Heart right ventricle (tissue), 16 donors: ENCODE measurements at regions not wholly inside any gene's neighbourhood (a gene's known extent, or its start where the extent isn't known, plus 50 kb on each side); places are given as distances from the start of the nearest gene placed in this dataset.

ENCODE experiments used
- ATAC-seq, 8 donors: fragments of 200-7000 bp; cut with Tn5 transposase; one replicate each; pipeline ENCODE4 v1.9.1; 2020; ENCODE audit warnings: mild to moderate bottlenecking in 8 of 8, moderate library complexity in 8 of 8, moderate number of reproducible peaks in 1 of 8
- DNase-seq, 2 donors: peaks; one replicate each; pipeline ENCODE4 v3.0.0-alpha.2; 2020
- H3K27ac ChIP-seq, 10 donors: fragments of 200-600 bp; sonication (generic) in 2 of 10; one replicate each; pipeline versions ENCODE4 v1.5.0 to v1.8.0; 2020 to 2022; ENCODE audit warnings: mild to moderate bottlenecking in 3 of 10
- H3K27me3 ChIP-seq, 7 donors: fragments of 200-600 bp; one replicate each; pipeline ENCODE4 v1.8.0; 2021 to 2022; ENCODE audit warnings: mild to moderate bottlenecking in 2 of 7
- H3K36me3 ChIP-seq, 9 donors: fragments of 200-600 bp; sonication (generic) in 1 of 9; one replicate each; pipeline versions ENCODE4 v1.5.0 to v1.8.0; 2020 to 2022; ENCODE audit warnings: mild to moderate bottlenecking in 2 of 9
- H3K4me1 ChIP-seq, 9 donors: fragments of 200-600 bp; sonication (generic) in 1 of 9; one replicate each; pipeline versions ENCODE4 v1.5.0 to v1.8.0; 2020 to 2022; ENCODE audit warnings: mild to moderate bottlenecking in 4 of 9
- H3K4me3 ChIP-seq, 10 donors: fragments of 200-600 bp; sonication (generic) in 2 of 10; one replicate each; pipeline versions ENCODE4 v1.5.0 to v1.8.0; 2020 to 2022; ENCODE audit warnings: mild to moderate bottlenecking in 7 of 10, moderate library complexity in 2 of 10
- H3K9me3 ChIP-seq, 11 donors: fragments of 200-600 bp in 10 of 11; sonication (generic) in 2 of 11; one replicate each; pipeline versions ENCODE4 v1.5.0 to v1.8.0; 2013 to 2022; ENCODE audit warnings: mild to moderate bottlenecking in 2 of 11, control low read depth in 1 of 11, moderate library complexity in 1 of 11
- WGBS, 2 donors: extraction: QIAGEN DNeasy Blood & Tissue Kit; methylation state at CpG; one replicate each; pipeline ENCODE4 v1.1.7; 2013; ENCODE audit warnings: inconsistent platforms in 1 of 2; 5-methylcytosine and 5-hydroxymethylcytosine counted together
- intact Hi-C, 10 donors: fragments of 100-400 bp; cut with DNase I; formaldehyde crosslinking; loops; one replicate each; pipeline versions ENCODE4 v1.11.1 to v1.14.2; 2022
- TF ChIP-seq, protein P1 (sequence below), 9 donors: fragments of 200-600 bp; sonication (generic) in 2 of 9; IDR thresholded peaks; one replicate each; pipeline versions ENCODE4 v1.5.0 to v1.8.0; 2021 to 2022; ENCODE audit warnings: antibody characterized with exemption in 9 of 9, mild to moderate bottlenecking in 5 of 9, moderate library complexity in 1 of 9
- donor health status: Arrhythmogenic right ventricular cardiomyopathy.
- donor health status: ischemic (EF 13 %, LVEDD 7.1; RV severe dilation, severe dysfunction).
- donor health status: healthy with polysubstance abuse.
- donor health status: DM: no; HTN: yes; CAD: no.
- donor health status: DM: no; HTN: no; CAD: no.
- donor health status: ischemic (EF 25% LVEDD 6.9; RV normal size, moderate dysfunction).
- donor health status: ischemic (EF 25% LVEDD 5.7; RV mildly dilated, moderate dysfunction).
- donor health status: healthy.
- donor health status: DM: yes; HTN: yes; CAD: no.
- donor health status: Ischemic cardiomyopathy.
- donor health status: ischemic (EF 35%, LVEDD 5.7; RV mildly dilated, moderate dysfunction).
- donor health status: nonischemic (EF 11% LVEDD 7.7; RV severe dilation, severe dysfunction).
- donor health status: DM: yes; HTN: yes; CAD: no.
- donor health status: PGD.
- donor health status: ischemic (EF 29% LVEDD 5.4; RV normal size, mild dysfunction).
- donor health status: nonischemic (EF 23%, LVEDD 6.1; RV moderate dilation, normal function).

DNA sequence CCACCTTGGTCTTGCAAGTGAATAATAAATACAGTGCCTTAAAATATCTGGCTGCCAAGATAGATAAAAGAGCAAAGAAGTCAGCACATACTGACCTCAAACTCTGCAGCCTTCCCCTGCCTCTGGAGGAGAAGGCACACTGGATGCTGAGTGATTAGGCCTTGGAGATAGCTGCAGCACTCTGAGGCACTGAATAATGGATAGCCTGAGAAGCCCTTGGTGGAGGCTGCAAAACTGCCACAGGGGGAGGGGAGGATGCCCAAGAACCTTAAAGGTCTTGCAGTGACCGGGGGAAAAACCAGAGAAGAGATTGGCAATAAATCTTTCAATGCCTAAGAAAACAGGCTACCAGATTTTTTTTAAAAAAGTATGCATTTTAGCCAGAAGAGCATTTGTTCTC, 167.4 kb upstream of the PRMT6 start:
- ATAC-seq (no peak), DNase-seq (no peak)
- Histone ChIP-seq H3K9me3 (peaks cover 0 to 4% (median 0%) of the 10 kb centered on the region in 11 donors), H3K27me3 (no peaks in the 10 kb centered on the region), H3K27ac (no peak overlapping the region), H3K4me1 (no peaks in the 10 kb centered on the region), H3K4me3 (no peak overlapping the region), H3K36me3 (no peaks in the 10 kb centered on the region)
- intact Hi-C loops, result no loop called here
- TF ChIP-seq, protein P1, sequence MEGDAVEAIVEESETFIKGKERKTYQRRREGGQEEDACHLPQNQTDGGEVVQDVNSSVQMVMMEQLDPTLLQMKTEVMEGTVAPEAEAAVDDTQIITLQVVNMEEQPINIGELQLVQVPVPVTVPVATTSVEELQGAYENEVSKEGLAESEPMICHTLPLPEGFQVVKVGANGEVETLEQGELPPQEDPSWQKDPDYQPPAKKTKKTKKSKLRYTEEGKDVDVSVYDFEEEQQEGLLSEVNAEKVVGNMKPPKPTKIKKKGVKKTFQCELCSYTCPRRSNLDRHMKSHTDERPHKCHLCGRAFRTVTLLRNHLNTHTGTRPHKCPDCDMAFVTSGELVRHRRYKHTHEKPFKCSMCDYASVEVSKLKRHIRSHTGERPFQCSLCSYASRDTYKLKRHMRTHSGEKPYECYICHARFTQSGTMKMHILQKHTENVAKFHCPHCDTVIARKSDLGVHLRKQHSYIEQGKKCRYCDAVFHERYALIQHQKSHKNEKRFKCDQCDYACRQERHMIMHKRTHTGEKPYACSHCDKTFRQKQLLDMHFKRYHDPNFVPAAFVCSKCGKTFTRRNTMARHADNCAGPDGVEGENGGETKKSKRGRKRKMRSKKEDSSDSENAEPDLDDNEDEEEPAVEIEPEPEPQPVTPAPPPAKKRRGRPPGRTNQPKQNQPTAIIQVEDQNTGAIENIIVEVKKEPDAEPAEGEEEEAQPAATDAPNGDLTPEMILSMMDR (IDR thresholded peaks at IDR 0.05), result no peak
- WGBS, 2 donors, result 31 to 42% methylated on average over 1 of the region's 1 CpG

DNA sequence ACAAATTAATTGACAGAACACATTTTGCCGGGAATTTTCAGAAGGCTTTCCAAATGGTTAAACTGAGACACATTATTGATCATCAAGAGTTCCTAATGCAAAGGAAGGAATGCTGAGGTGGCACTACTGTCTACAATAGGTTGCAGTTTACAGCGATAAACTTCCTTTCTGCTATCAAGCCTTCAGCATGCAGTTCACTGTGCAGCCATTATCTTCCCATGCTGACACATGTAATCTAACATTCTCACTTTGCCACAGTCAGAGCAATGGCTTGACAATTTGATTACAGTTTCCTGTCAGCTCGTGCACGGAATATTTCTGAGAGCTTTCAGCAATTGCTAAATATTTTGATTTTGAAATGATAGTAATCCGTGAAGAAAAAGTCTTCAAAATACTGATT, 166.9 kb upstream of the PRMT6 start:
- DNase-seq (no peak), ATAC-seq (no peak)
- no peaks in the 10 kb centered on the region for H3K4me1 ChIP-seq
- intact Hi-C loops, result no loop called here
- WGBS, 2 donors, result 14 to 18% methylated on average over 5 of the region's 5 CpGs
- no peaks in the 10 kb centered on the region for H3K27me3 ChIP-seq
- peaks cover 0 to 4% (median 0%) of the 10 kb centered on the region in 11 donors for H3K9me3 ChIP-seq
- TF ChIP-seq, protein P1 (IDR thresholded peaks at IDR 0.05), result no peak
- no peak overlapping the region for H3K27ac ChIP-seq
- H3K36me3 ChIP-seq, result no peaks in the 10 kb centered on the region
- H3K4me3 ChIP-seq, result no peak overlapping the region

DNA sequence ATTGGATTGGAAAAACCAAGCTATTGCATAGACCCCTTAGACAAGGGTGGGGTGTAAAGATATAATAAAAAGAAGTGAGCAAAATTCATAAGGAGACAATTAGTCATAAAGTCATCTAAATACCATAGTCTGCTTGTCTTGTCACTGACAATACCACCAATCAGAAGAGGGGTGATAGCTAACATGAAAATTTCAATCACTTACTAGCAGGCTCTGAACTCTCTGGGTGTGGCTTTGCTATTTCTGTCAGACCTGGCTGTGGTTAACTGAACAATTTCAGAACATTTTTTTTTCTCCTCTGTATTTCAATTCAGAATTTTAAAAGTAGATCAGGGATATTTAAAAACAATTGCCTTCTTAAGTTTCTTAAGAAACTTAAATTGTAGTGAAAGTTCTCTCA, 158.5 kb upstream of the PRMT6 start:
- no peak overlapping the region for H3K4me3 ChIP-seq
- no peak for DNase-seq
- intact Hi-C loops, result no loop called here
- TF ChIP-seq, protein P1 (IDR thresholded peaks at IDR 0.05), result no peak
- H3K27me3 ChIP-seq, result no peaks in the 10 kb centered on the region
- ATAC-seq, result no peak
- no peaks in the 10 kb centered on the region for H3K36me3 ChIP-seq
- H3K4me1 ChIP-seq, result no peaks in the 10 kb centered on the region
- H3K9me3 ChIP-seq, result no peaks in the 10 kb centered on the region
- no peak overlapping the region for H3K27ac ChIP-seq

DNA sequence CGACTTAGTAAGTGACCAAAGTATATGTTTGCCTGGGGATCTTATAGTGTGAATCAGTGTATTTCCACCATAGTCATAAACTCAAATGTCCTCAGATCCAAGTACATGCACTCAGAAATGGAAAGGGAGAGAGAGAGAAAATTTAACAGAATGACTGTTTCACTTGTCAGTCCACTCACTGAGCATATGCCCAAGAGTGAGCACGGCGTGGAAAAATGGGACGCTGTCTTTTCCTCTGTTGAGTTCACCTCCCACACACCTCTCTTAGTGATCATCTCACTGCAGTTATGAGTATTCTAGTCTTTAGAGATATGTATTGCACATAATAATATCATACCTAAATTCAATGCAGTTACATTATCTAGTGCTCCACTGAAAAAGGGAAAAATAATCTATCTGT, 156.8 kb upstream of the PRMT6 start:
- intact Hi-C loops, result no loop called here
- no peaks in the 10 kb centered on the region for H3K27me3 ChIP-seq
- DNase-seq, result no peak
- 74 to 79% methylated on average over 4 of the region's 4 CpGs for WGBS, 2 donors
- H3K4me3 ChIP-seq, result no peak overlapping the region
- no peak overlapping the region for H3K27ac ChIP-seq
- TF ChIP-seq, protein P1 (IDR thresholded peaks at IDR 0.05), result no peak
- H3K36me3 ChIP-seq, result no peaks in the 10 kb centered on the region
- H3K4me1 ChIP-seq, result no peaks in the 10 kb centered on the region
- ATAC-seq, result no peak
- H3K9me3 ChIP-seq, result no peaks in the 10 kb centered on the region

DNA sequence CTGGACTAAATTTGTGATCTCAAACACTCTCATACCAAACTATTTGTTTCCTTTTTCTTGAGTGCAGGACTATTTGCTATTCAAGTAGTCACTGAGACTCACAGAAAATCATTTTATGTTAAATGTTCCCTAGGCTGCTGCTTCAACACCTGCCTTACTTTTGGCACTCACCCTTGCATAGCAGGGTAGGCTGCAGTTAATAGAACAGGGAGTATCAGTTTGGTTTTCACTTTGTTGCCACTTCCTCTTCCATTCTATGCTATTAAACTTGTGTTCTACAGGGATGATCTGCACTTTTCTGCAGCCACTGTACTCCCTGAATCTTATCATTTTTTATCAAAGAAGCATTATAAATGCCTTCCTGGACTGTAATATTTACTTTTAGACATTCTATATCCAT, 148.7 kb upstream of the PRMT6 start:
- DNase-seq (no peak), ATAC-seq (no peak)
- peaks cover 0 to 4% (median 0%) of the 10 kb centered on the region in 11 donors for H3K9me3 ChIP-seq
- no peak overlapping the region for H3K4me3 ChIP-seq
- no peaks in the 10 kb centered on the region for H3K27me3 ChIP-seq
- H3K4me1 ChIP-seq, result no peaks in the 10 kb centered on the region
- no peaks in the 10 kb centered on the region for H3K36me3 ChIP-seq
- H3K27ac ChIP-seq, result no peak overlapping the region
- intact Hi-C loops, result no loop called here
- TF ChIP-seq, protein P1 (IDR thresholded peaks at IDR 0.05), result no peak
